HepG2 (cell line): ENCODE measurements at regions not wholly inside any gene's neighbourhood (a gene's known extent, or its start where the extent isn't known, plus 50 kb on each side); places are given as distances from the start of the nearest gene placed in this dataset.

Experiments used
- ATRX ChIP-seq: sonication (generic); formaldehyde crosslinking; IDR thresholded peaks from 2 replicates; pipeline ENCODE4 v1.4.0; 2020; ENCODE audit warnings: missing genetic modification reagents, borderline replicate concordance
- BORCS8-MEF2B ChIP-seq: sonication (generic); formaldehyde crosslinking; IDR thresholded peaks from 2 replicates; pipeline ENCODE4 v1.8.0; 2022; ENCODE audit warnings: mild to moderate bottlenecking, missing genetic modification reagents
- HOXA3 ChIP-seq: sonication (generic); formaldehyde crosslinking; IDR thresholded peaks from 2 replicates; pipeline ENCODE4 v1.5.0; 2020; ENCODE audit warnings: missing genetic modification reagents
- JUND ChIP-seq: sonication (generic); formaldehyde crosslinking; IDR thresholded peaks from 2 replicates; pipeline ENCODE4 v1.8.0; 2022; ENCODE audit warnings: mild to moderate bottlenecking, missing genetic modification reagents
- KDM6A ChIP-seq: IDR thresholded peaks from 2 replicates; pipeline ENCODE4 v1.6.1; 2016; ENCODE audit warnings: low read depth
- MIER2 ChIP-seq: IDR thresholded peaks from 2 replicates; pipeline ENCODE4 v1.6.1; 2016; ENCODE audit warnings: missing biosample characterization, missing genetic modification reagents
- MXD4 ChIP-seq: IDR thresholded peaks from 2 replicates; pipeline ENCODE4 v1.6.1; 2016; ENCODE audit warnings: mild to moderate bottlenecking, missing biosample characterization, missing genetic modification reagents
- SRY ChIP-seq: sonication (generic); formaldehyde crosslinking; IDR thresholded peaks from 2 replicates; pipeline ENCODE4 v1.8.0; 2022; ENCODE audit warnings: mild to moderate bottlenecking, missing genetic modification reagents
- TCF12 ChIP-seq, 2 experiments: fragments of 450-650 bp in 1 of 2; sonication (generic) in 1 of 2; formaldehyde crosslinking in 1 of 2; IDR thresholded peaks; 2 replicates each; pipeline versions ENCODE4 v1.6.1 to v1.8.0; 2017 to 2022; ENCODE audit warnings: antibody characterized with exemption in 1 of 2, mild to moderate bottlenecking in 1 of 2, missing genetic modification reagents in 1 of 2, moderate library complexity in 1 of 2
- TCF7 ChIP-seq: sonication (generic); IDR thresholded peaks from 2 replicates; pipeline ENCODE4 v1.6.1; 2016; ENCODE audit warnings: antibody characterized with exemption, low read depth
- TCF7L2 ChIP-seq: IDR thresholded peaks from 2 replicates; pipeline ENCODE4 v1.6.1; 2011; ENCODE audit warnings: mild to moderate bottlenecking, low read depth, low read length, moderate library complexity
- ZFP90 ChIP-seq: sonication (generic); formaldehyde crosslinking; IDR thresholded peaks from 2 replicates; pipeline ENCODE4 v1.8.0; 2022; ENCODE audit warnings: missing genetic modification reagents, mild to moderate bottlenecking, inconsistent platforms, borderline replicate concordance
- ZFX ChIP-seq: sonication (generic); formaldehyde crosslinking; IDR thresholded peaks from 2 replicates; pipeline ENCODE4 v1.4.0; 2020; ENCODE audit warnings: mild to moderate bottlenecking, low read depth, missing genetic modification reagents, moderate library complexity
- ZNF446 ChIP-seq: sonication (generic); formaldehyde crosslinking; IDR thresholded peaks from 2 replicates; pipeline ENCODE4 v1.5.0; 2020; ENCODE audit warnings: mild to moderate bottlenecking, missing genetic modification reagents
- ZNF891 ChIP-seq: sonication (generic); formaldehyde crosslinking; IDR thresholded peaks from 2 replicates; pipeline ENCODE4 v1.5.0; 2020; ENCODE audit warnings: mild to moderate bottlenecking, missing genetic modification reagents
- ZSCAN25 ChIP-seq: sonication (generic); formaldehyde crosslinking; IDR thresholded peaks from 2 replicates; pipeline ENCODE4 v1.8.0; 2022; ENCODE audit warnings: mild to moderate bottlenecking, missing genetic modification reagents
- ZSCAN29 ChIP-seq: sonication (generic); formaldehyde crosslinking; conservative IDR thresholded peaks from 2 replicates; pipeline ENCODE4 v1.4.0; 2020; ENCODE audit warnings: mild to moderate bottlenecking, missing genetic modification reagents
- TF ChIP-seq, protein P1 (sequence below): sonication (generic); formaldehyde crosslinking; IDR thresholded peaks from 2 replicates; pipeline ENCODE4 v1.4.0; 2020; ENCODE audit warnings: low read depth, missing genetic modification reagents
- TF ChIP-seq, protein P2 (sequence below): sonication (generic); formaldehyde crosslinking; IDR thresholded peaks from 2 replicates; pipeline ENCODE4 v1.4.0; 2020; ENCODE audit warnings: missing genetic modification reagents

DNA sequence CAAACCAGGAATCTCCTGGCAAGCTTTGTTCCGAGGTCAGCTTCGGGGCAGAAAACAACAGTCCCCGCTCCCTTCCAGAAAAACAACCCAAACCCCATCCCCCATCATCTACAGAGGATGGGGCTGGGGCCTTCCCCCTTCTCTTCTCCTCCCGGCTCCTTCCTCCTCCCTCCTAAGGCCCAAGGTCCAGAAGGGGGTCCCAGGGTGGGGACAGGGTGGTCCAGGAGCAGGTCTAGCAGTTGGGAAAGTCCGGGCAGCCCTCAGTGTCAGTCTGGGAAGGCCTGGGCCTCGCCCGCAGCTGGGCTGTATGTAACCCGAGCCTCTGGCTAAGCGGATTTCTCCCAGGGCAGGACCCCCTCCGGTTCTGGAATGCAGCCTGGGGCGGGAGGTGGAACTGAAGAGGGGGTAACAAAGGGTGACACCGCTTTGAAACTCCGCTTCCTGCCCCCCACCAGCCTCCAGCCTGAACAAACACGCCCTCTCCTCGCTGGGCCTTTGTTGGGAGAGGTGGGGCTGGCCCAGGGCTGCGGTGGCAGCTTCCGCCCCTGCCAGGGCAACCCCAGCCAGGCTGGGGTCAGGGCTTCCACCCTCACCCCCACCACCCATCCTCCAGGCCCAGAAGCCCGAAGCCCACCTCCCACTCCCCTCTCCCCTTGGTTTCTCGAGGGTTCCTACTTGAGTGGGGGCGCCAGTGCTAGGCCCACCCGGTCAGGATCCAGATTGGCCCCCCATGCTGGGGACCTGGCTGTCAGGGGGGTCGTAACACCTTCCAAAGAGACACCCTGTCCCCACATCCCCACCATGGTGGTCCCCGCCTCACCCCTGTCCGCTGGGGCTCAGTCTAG is 63.5 kb downstream of the C9orf50 start (continued):
- TF ChIP-seq ZNF446 (CRISPR knock-in tag) (0 out of 2 replicates have a peak, but pooled peaks have one; percentile 75), JUND (CRISPR knock-in tag) (peak; percentile 77), ZFP90 (CRISPR knock-in tag) (peak; percentile 78), ZSCAN25 (peak; percentile 94), TCF12 (IDR thresholded peaks at IDR 0.05) (no peak), TCF12 (CRISPR knock-in tag; IDR thresholded peaks at IDR 0.05) (peak; percentile 100), ZNF891 (CRISPR knock-in tag) (peak; percentile 88), SRY (CRISPR knock-in tag) (0 out of 2 replicates have a peak, but pooled peaks have one; percentile 54), HOXA3 (CRISPR knock-in tag) (peak; percentile 93; the same call in 1 of the 2 replicates), TCF7 (peak; percentile 98), TCF7L2 (peak; percentile 86; the same call in 1 of the 2 replicates), KDM6A (CRISPR knock-in tag) (peak; percentile 92), MIER2 (CRISPR knock-in tag) (peak; percentile 74; the same call in 1 of the 2 replicates), BORCS8-MEF2B (peak; percentile 92), ZFX (peak; percentile 94), ATRX (CRISPR knock-in tag) (no peak), ZSCAN29 (CRISPR knock-in tag) (peak; percentile 69; the same call in 1 of the 2 replicates), MXD4 (CRISPR knock-in tag) (peak; percentile 64)
- TF ChIP-seq, protein P1, sequence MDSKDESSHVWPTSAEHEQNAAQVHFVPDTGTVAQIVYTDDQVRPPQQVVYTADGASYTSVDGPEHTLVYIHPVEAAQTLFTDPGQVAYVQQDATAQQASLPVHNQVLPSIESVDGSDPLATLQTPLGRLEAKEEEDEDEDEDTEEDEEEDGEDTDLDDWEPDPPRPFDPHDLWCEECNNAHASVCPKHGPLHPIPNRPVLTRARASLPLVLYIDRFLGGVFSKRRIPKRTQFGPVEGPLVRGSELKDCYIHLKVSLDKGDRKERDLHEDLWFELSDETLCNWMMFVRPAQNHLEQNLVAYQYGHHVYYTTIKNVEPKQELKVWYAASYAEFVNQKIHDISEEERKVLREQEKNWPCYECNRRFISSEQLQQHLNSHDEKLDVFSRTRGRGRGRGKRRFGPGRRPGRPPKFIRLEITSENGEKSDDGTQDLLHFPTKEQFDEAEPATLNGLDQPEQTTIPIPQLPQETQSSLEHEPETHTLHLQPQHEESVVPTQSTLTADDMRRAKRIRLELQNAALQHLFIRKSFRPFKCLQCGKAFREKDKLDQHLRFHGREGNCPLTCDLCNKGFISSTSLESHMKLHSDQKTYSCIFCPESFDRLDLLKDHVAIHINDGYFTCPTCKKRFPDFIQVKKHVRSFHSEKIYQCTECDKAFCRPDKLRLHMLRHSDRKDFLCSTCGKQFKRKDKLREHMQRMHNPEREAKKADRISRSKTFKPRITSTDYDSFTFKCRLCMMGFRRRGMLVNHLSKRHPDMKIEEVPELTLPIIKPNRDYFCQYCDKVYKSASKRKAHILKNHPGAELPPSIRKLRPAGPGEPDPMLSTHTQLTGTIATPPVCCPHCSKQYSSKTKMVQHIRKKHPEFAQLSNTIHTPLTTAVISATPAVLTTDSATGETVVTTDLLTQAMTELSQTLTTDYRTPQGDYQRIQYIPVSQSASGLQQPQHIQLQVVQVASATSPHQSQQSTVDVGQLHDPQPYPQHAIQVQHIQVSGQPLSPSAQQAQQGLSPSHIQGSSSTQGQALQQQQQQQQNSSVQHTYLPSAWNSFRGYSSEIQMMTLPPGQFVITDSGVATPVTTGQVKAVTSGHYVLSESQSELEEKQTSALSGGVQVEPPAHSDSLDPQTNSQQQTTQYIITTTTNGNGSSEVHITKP (CRISPR knock-in tag): peak; percentile 88
- TF ChIP-seq, protein P2, sequence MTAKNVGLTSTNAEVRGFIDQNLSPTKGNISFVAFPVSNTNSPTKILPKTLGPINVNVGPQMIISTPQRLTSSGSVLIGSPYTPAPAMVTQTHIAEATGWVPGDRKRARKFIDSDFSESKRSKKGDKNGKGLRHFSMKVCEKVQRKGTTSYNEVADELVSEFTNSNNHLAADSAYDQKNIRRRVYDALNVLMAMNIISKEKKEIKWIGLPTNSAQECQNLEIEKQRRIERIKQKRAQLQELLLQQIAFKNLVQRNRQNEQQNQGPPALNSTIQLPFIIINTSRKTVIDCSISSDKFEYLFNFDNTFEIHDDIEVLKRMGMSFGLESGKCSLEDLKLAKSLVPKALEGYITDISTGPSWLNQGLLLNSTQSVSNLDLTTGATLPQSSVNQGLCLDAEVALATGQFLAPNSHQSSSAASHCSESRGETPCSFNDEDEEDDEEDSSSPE (CRISPR knock-in tag): peak; percentile 84
